PFSK-1 (cell line): ENCODE measurements at regions not wholly inside any gene's neighbourhood (a gene's known extent, or its start where the extent isn't known, plus 50 kb on each side); places are given as distances from the start of the nearest gene placed in this dataset.

Source experiments
- FOXP2 ChIP-seq: optimal IDR thresholded peaks from 2 replicates; pipeline ENCODE3; 2011; ENCODE audit warnings: borderline replicate concordance, control low read depth, inconsistent platforms; ENCODE audit not compliant: insufficient read depth; ENCODE audit errors: extremely low read length, extremely low read depth
- POLR2AphosphoS5 ChIP-seq: IDR thresholded peaks from 2 replicates; pipeline ENCODE4 v1.6.1; 2012; ENCODE audit warnings: low read depth, mild to moderate bottlenecking, control low read depth, low read length, moderate library complexity
- SIN3A ChIP-seq: IDR thresholded peaks from 2 replicates; pipeline ENCODE4 v1.6.1; 2012; ENCODE audit warnings: mild to moderate bottlenecking, low read length, moderate library complexity, borderline replicate concordance; ENCODE audit not compliant: insufficient read depth
- TAF1 ChIP-seq: IDR thresholded peaks from 2 replicates; pipeline ENCODE4 v1.6.1; 2012; ENCODE audit warnings: low read length, control low read depth, borderline replicate concordance; ENCODE audit not compliant: insufficient read depth
- TF ChIP-seq, protein P1 (sequence below), 2 experiments: IDR thresholded peaks; 2 replicates each; pipeline versions ENCODE4 v1.6.1 to v1.8.0; 2011 to 2012; ENCODE audit warnings: low read depth in 2 of 2, low read length in 2 of 2, control low read depth in 1 of 2, inconsistent platforms in 1 of 2, mild to moderate bottlenecking in 1 of 2, moderate library complexity in 1 of 2; ENCODE audit not compliant: insufficient read depth in 1 of 2

DNA sequence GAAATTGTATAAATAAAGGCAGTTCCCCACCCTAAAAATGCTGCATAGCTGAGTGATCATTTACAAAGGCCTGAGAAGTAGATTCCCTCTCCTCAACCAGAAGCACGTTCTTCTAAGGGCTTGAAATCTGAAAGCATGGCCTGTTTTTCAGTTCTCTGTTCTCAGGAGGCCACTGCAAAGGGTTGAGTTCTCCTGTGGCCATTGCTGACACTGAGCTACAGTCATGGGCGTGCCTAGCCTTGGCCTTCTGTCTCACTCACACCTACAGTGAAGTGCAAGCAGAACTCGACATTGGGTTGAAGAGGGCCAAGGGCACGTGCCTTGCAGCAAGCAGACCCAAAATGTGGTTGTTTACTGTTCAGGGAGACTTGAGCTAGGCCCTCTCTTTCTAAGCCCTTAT lies 276.6 kb upstream of the VLDLR start:
- TF ChIP-seq POLR2AphosphoS5: no peak
- no peak for TF ChIP-seq SIN3A
- TF ChIP-seq TAF1: no peak
- no peak for TF ChIP-seq FOXP2
- TF ChIP-seq, protein P1, sequence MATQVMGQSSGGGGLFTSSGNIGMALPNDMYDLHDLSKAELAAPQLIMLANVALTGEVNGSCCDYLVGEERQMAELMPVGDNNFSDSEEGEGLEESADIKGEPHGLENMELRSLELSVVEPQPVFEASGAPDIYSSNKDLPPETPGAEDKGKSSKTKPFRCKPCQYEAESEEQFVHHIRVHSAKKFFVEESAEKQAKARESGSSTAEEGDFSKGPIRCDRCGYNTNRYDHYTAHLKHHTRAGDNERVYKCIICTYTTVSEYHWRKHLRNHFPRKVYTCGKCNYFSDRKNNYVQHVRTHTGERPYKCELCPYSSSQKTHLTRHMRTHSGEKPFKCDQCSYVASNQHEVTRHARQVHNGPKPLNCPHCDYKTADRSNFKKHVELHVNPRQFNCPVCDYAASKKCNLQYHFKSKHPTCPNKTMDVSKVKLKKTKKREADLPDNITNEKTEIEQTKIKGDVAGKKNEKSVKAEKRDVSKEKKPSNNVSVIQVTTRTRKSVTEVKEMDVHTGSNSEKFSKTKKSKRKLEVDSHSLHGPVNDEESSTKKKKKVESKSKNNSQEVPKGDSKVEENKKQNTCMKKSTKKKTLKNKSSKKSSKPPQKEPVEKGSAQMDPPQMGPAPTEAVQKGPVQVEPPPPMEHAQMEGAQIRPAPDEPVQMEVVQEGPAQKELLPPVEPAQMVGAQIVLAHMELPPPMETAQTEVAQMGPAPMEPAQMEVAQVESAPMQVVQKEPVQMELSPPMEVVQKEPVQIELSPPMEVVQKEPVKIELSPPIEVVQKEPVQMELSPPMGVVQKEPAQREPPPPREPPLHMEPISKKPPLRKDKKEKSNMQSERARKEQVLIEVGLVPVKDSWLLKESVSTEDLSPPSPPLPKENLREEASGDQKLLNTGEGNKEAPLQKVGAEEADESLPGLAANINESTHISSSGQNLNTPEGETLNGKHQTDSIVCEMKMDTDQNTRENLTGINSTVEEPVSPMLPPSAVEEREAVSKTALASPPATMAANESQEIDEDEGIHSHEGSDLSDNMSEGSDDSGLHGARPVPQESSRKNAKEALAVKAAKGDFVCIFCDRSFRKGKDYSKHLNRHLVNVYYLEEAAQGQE (IDR thresholded peaks at IDR 0.05; ENCODE audit: insufficient read depth in 1 of 2, low read depth in 2 of 2, low read length in 2 of 2): no peak

DNA sequence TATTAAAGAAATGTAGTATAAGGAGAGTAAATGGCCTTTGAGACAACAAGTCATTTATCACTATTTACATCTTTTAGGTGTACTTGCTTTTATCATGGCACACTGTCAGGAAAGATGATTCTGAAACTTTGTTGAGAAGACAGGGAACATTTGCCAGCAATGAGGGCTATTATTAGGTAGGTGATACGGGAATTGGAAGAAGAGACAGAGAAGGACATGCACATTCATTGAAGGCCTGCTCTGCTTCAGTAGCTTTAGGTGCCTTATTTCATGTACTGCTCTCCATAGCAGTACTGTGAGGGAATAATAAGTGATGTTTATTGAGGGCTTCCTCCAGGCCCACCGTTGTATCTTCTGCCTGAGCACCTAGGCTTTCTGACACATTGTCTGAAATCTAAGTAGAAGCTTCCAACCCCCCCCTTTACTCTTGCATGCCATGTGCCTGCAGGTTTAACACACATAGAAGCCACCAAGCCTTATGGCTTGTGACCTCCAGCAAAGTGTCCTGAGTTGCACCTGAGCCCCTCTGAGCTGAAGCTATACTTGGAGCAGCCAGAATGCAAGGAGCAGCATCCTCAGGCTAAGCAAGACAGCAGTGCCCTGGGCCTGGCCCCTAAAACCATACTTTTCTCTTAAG lies 275.2 kb upstream of the VLDLR start:
- TF ChIP-seq SIN3A (no peak), FOXP2 (no peak), TAF1 (no peak), POLR2AphosphoS5 (no peak)
- TF ChIP-seq, protein P1 (IDR thresholded peaks at IDR 0.05; ENCODE audit: insufficient read depth in 1 of 2, low read depth in 2 of 2, low read length in 2 of 2): no peak

DNA sequence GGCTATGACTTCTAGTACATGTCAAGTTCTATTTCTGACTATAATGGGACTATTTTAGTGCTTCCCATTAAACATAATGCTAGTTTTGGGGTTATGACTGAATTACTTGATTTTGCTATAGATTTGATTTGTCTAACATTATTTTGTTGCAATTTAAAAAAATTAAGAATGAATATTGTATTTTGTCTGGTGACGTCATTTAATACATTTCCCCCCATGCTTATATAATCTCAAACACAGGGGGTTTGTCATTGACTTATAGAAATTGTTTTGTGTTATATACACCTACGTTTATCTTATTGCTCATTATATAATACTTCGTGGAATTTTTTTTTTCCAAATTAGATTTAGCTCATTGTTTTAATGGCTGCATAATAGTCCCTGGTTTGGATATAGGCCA lies 270.3 kb upstream of the VLDLR start:
- TF ChIP-seq SIN3A: no peak
- no peak for TF ChIP-seq TAF1
- TF ChIP-seq POLR2AphosphoS5: no peak
- TF ChIP-seq, protein P1 (IDR thresholded peaks at IDR 0.05; ENCODE audit: insufficient read depth in 1 of 2, low read depth in 2 of 2, low read length in 2 of 2): no peak
- TF ChIP-seq FOXP2: no peak

DNA sequence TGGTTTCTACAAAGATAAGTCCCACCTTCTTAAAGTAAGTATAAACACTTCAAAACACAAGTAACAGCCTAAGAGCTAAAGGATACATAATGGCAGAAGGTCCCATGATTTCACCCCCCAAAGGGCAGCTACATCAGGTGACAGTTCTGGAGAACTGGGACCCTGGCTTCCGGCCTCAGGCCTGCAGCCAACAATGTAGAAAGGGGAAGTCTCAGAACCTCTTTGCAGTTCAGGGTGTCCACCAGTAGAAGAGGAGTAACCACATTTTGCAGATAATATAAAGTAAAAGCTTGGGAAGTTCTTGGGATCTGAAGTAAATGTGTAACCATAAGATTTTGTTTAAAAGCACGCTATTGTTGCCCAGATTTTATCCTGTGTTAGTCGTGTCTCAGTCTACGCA lies 267.4 kb upstream of the VLDLR start:
- TF ChIP-seq POLR2AphosphoS5 (no peak), SIN3A (no peak), FOXP2 (no peak), TAF1 (no peak)
- TF ChIP-seq, protein P1 (IDR thresholded peaks at IDR 0.05; ENCODE audit: insufficient read depth in 1 of 2, low read depth in 2 of 2, low read length in 2 of 2): no peak
